ENCODE measurements at regions not wholly inside any gene's neighbourhood (a gene's known extent, or its start where the extent isn't known, plus 50 kb on each side); places are given as distances from the start of the nearest gene placed in this dataset.

GRCh38 chr16:8373676-8374431 lies 216.5 kb downstream of the TMEM114 start:
- DNase-seq: no peak

GRCh38 chr16:8372141-8372540 lies 218.2 kb downstream of the TMEM114 start:
- DNase-seq: no peak

- no peak for DNase-seq
Observed at GRCh38 chr16:8370374-8371270, 219.7 kb downstream of the TMEM114 start.

DNA sequence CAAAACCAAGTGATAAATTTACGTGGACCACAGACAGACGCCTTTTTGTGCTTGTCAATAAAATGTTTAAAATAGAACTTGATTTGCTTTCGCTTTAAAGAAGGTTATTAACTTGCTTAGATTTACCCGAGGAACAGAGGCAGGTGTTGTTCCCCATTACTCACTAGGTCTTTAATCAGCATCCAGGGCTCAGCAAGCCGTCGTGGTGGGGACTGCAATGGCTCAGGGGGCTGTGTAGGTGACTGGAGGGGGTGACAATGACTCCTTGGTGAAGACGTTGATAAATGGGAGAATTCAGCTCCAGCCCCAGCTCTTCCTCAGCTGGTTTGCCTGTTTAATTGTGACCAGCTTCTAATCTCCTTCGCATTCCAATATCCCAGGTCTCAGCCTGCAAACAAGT lies 231.4 kb downstream of the TMEM114 start:
- no peak for DNase-seq

DNA sequence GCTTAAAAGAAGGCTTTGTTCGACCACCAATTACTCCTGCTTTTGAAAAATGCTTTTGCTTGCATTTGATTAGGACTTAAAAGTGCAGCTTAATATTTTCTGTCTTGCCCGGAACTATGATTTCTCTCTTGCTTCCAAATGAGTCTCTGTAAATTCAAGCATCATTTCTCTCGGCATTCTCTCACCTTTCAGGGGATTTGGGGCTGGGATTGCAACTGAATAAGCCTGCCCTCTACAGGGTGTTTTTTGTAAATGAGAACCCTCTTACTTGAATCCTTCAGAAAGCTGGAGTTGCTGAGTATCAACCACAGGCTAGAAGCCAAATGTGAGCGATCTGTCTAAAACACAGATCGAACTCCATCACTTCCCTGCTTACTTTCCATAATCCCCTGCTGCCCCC lies 234.6 kb downstream of the TMEM114 start:
- DNase-seq: no peak

DNA sequence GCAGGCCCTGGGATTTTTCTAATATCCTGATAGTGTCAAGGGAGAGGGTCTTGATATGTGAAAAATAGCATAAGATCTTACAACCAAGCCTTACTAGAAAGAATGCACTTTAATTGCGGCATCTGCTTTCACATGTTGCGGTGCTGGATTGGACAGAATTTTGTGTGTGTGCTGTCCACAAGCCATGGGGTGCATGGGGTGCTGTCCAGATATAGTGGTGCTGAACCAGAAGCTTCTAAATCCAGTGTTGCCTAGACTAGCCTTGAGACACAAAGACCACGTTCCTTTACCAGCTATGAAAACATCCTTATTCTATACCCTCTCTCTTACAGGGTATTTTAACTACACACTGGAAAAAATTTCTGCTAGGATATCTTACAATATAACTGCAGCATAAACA lies 244.0 kb downstream of the TMEM114 start:
- DNase-seq: no peak

DNA sequence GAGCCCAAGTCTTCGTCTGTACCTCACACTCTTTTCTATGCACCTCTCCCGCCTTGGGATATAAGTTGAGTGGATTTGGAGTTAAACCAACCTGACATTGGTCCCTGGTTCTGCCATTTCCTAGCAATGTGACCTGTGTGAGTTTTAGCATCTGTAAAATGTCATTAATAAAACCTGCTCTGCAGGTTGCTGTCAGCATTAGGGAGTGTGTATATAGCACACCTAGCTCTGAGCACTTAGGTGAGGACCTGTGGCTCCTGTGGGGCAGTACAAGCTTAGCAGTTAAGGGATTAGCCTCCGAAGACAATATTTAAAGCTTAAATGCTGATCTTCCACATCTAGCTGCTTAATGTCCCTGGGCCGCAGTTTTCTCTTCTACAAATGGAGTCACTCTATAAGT lies 248.0 kb downstream of the TMEM114 start:
- DNase-seq: no peak

- DNase-seq: no peak
Observed at GRCh38 chr16:8330761-8331160, 259.6 kb downstream of the TMEM114 start.

GRCh38 chr16:8326232-8326631 lies 264.1 kb downstream of the TMEM114 start:
- no peak for DNase-seq

DNA sequence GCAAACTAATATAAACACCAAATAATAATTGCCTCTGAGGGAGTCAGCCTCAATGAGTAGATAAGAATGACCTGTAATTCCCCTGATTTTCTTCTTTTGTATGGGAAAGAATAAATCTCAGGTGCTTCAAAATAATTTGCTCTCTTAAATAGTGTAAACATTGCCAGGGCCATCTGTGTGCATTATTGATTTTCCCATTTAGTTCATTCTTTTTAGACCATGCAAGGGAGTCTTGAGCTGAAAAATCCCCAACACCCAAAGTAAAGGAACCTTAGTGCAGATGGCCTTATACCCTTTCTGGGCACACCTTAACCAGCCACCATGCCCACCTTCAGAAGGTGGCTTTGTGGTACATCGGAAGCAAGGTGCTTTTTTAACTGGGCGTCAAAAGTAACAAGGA lies 267.2 kb downstream of the TMEM114 start:
- DNase-seq: no peak

GRCh38 chr16:8320131-8320530 lies 270.2 kb downstream of the TMEM114 start:
- no peak for DNase-seq

DNA sequence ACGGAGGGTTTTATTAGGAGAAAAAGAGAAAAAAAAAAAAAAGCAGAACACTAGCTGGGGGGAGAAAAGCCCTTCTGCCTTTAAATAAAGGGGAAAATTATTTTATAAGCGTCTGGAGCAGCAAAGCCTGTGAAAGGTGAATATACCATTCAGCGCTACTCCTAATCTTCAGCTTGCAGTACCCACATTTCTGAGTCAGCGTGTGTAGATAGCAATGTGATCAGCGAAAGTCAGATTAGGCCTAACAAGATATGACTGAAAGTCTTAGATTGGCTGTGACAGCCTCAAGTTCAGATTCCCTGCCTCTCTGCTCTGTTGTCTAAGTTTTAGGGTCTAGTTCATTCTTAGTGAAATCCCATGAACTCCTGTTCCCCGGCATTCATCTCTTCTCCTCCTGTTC lies 279.5 kb downstream of the TMEM114 start:
- no peak for DNase-seq

DNA sequence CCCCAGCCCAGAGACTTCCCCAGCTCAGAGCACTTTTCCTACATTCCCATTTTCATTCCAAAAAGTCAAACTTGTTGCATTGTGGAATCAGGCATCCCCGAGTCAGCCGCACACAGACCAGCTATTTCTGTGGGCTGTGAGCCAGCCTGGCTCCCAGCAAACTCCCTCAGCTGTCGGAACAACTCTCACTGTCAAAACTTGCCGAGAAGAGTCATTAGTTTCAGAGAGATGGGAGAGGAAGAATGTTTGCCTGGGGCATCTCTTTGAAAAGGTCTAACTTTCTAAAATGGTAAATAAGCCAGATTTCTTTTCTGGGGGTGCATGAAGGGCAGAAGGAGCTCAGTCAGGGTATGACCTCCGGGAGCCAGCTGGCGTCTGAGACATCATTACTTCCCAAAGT lies 280.0 kb downstream of the TMEM114 start:
- DNase-seq: no peak

DNA sequence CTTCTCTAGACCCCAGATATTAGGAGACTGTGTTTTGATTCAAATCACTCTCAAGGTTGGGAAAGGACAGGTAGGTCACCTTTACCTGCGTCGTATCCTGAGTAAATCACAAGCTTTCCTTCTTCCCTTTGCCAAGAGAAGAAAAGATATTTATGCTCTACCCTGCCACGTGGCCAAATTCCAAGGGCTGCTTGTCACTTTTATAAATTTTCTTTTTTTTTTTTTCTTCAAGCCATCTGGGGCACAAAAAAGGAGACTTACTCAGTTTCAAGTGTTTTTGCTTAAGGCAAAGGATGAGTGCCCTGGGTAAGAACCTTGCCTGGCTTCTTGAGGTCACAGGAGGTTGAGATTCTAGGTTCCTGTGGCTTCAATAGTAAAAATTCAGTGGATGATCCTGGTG lies 285.1 kb downstream of the TMEM114 start:
- no peak for DNase-seq

DNA sequence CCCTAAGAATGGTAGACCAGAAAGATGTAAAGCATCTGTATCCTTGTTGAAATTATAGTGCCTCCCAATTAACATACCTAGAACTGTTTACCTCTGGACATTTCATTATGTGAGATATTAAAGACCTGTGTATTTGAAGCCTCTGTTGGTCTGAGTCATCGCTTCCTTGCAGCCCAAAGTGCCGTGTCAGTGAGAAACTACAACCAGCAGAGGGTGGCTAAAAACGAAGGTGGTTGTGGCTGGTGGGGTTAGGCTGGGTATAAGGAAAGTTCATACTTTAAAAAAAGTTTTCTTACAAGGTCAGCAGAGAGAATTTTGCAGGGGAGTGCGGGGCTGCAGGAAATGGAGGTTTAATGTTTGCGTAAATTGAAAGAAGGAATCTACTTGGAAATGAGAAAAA lies 290.7 kb downstream of the TMEM114 start:
- no peak for DNase-seq

GRCh38 chr16:8295513-8296237 lies 294.6 kb downstream of the TMEM114 start:
- no peak for DNase-seq

GRCh38 chr16:8293413-8293812 lies 296.9 kb downstream of the TMEM114 start:
- no peak for DNase-seq

GRCh38 chr16:8292271-8292670 lies 298.0 kb downstream of the TMEM114 start:
- DNase-seq: no peak

GRCh38 chr16:8286348-8286747 lies 304.0 kb downstream of the TMEM114 start:
- no peak for DNase-seq

DNA sequence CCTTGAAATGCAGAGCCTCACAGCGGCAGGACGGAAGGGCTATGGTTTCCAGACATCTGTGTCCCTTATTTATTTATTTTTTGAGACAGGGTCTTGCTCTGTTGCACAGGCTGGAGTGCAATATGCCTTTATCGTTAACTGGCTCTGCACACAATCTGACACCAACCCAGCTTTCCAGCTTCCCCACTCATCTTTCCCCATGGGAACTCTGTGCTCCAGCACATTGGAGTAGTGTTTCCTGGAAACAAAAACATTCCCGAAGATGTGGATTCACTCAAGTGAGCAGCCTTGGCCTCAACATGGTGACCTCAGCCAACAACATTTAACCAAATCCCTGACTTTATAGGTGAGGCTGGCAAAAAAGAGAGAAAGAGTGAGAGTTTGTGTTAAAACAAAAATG lies 307.1 kb downstream of the TMEM114 start:
- no peak for DNase-seq

DNA sequence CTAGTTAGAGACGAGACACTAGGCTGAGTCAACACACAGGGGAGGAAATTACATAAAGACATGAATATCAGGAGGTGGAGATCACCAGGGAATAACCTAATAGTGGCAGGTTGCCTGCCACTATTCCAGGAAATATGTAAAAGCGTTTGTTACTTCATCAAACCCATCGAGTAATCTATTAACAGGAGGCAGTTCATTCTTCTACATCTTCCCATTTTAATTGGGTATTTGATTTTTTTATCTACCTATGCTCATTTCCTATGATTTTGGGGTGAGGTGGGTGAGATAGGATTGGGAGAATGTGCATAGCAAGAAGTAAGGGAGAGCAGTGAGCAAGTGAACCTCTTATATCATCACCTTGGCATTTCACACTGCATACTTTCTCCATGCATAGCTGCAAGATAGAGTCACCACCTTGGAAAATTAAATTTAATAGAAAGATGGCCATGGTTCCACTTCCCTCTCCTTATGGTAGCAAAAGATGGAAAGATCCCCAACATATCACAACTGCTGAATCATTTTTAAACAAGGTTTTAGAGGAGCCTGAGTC lies 312.2 kb downstream of the TMEM114 start:
- no peak for DNase-seq

GRCh38 chr16:8271344-8271743 lies 319.0 kb downstream of the TMEM114 start:
- no peak for DNase-seq

- DNase-seq: no peak
Observed at GRCh38 chr16:8262299-8262698, 328.0 kb downstream of the TMEM114 start.

Data from NCI-H1436 (cell line).